ENCODE measurements at regions not wholly inside any gene's neighbourhood (a gene's known extent, or its start where the extent isn't known, plus 50 kb on each side); places are given as distances from the start of the nearest gene placed in this dataset.
"Not testable (repeated sequence)": the region's sequence is repeated elsewhere in the genome, so short reads cannot be mapped to it uniquely, and the experiment has no call there.

GRCh38 chr9:126067031-126067734 is 259.4 kb upstream of the MVB12B start:
- Histone ChIP-seq H3K27ac (ENCODE audit: low read depth, low read length) (no peak overlapping the region), H3K4me1 (ENCODE audit: insufficient read depth, low read length) (no peaks in the 10 kb centered on the region), H3K9me3 (ENCODE audit: control insufficient read depth in 1 of 2, low read length in 2 of 2) (no peaks in the 10 kb centered on the region), H3K27me3 (ENCODE audit: insufficient read depth, low read length) (no peaks in the 10 kb centered on the region), H3K4me3 (ENCODE audit: low read length in 2 of 2) (no peak overlapping the region), H3K36me3 (ENCODE audit: insufficient read depth, low read length) (no peaks in the 10 kb centered on the region)
- no peaks in the 10 kb centered on the region for H3K4me1 Mint-ChIP-seq
- intact Hi-C loops (cut with micrococcal nuclease) = no loop called here
- CTCF ChIA-PET (ENCODE audit: partially characterized antibody) = no interaction called here
- POLR2A ChIA-PET (ENCODE audit: partially characterized antibody) = no interaction called here
- DNase-seq = no peak
- H3K27ac Mint-ChIP-seq = no peak overlapping the region
- H3K4me3 Mint-ChIP-seq = no peak overlapping the region
- H3K27me3 Mint-ChIP-seq = peaks cover 13% of the 10 kb centered on the region in 2 donors
- no peaks in the 10 kb centered on the region for H3K36me3 Mint-ChIP-seq
- H3K9me3 Mint-ChIP-seq = peaks cover 0 to 2% (median 0%) of the 10 kb centered on the region in 8 donors

DNA sequence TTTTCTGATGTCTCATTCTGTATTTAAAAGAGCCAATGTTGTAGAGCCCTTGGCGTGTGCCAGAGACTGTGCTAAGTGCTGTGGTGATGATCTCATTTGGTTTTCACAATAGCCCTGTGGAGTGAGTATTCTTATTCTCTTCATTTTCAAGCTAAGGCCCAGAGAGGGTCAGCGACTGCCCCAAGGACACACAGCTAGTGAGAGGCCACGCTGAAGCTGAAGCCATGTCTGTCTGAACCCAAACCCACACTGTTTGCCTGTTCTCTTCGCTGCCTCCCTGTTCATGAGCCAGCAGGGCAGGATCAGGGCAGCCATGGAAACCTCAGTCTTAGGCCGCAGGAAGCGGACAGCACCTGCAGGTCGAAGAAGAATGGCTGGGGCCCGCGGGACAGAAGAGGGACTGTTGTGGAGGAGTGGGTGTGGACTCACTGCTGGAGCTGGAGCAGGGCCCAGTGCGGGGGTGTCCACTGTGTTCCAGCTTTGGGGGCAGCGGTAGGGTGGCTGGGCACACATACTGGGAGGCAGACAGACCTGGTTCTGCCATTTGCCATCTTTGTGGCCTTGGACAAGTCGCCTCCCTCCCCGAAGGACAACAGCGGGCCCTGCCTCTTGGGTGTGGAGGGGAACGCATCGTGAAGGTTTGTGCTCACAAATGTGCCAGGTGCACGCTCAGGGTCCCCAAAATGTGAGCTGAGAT is 257.9 kb upstream of the MVB12B start:
- Mint-ChIP-seq H3K36me3 (no peaks in the 10 kb centered on the region), H3K9me3 (peaks cover 0 to 3% (median 0%) of the 10 kb centered on the region in 8 donors), H3K4me1 (no peaks in the 10 kb centered on the region), H3K27me3 (peaks cover 13 to 17% of the 10 kb centered on the region in 2 donors), H3K4me3 (no peak overlapping the region), H3K27ac (no peak overlapping the region)
- Histone ChIP-seq H3K27ac (ENCODE audit: low read depth, low read length) (no peak overlapping the region), H3K27me3 (ENCODE audit: insufficient read depth, low read length) (no peaks in the 10 kb centered on the region), H3K4me1 (ENCODE audit: insufficient read depth, low read length) (no peaks in the 10 kb centered on the region), H3K4me3 (ENCODE audit: low read length in 2 of 2) (no peak overlapping the region), H3K36me3 (ENCODE audit: insufficient read depth, low read length) (no peaks in the 10 kb centered on the region), H3K9me3 (ENCODE audit: control insufficient read depth in 1 of 2, low read length in 2 of 2) (no peaks in the 10 kb centered on the region)
- DNase-seq = no peak
- intact Hi-C loops (cut with micrococcal nuclease) = no loop called here
- POLR2A ChIA-PET (ENCODE audit: partially characterized antibody) = no interaction called here
- CTCF ChIA-PET (ENCODE audit: partially characterized antibody) = no interaction called here

- Histone ChIP-seq H3K4me1 (ENCODE audit: insufficient read depth, low read length) (no peaks in the 10 kb centered on the region), H3K9me3 (ENCODE audit: control insufficient read depth in 1 of 2, low read length in 2 of 2) (no peaks in the 10 kb centered on the region), H3K4me3 (ENCODE audit: low read length in 2 of 2) (no peak overlapping the region), H3K36me3 (ENCODE audit: insufficient read depth, low read length) (no peaks in the 10 kb centered on the region), H3K27ac (ENCODE audit: low read depth, low read length) (no peak overlapping the region), H3K27me3 (ENCODE audit: insufficient read depth, low read length) (no peaks in the 10 kb centered on the region)
- Mint-ChIP-seq H3K4me1 (no peaks in the 10 kb centered on the region), H3K4me3 (no peak overlapping the region), H3K27ac (no peak overlapping the region), H3K27me3 (peaks cover 15 to 17% of the 10 kb centered on the region in 2 donors), H3K9me3 (peaks cover 0 to 3% (median 0%) of the 10 kb centered on the region in 8 donors), H3K36me3 (no peaks in the 10 kb centered on the region)
- ChIA-PET POLR2A (ENCODE audit: partially characterized antibody) (no interaction called here), CTCF (ENCODE audit: partially characterized antibody) (no interaction called here)
- intact Hi-C loops (cut with micrococcal nuclease) = no loop called here
- DNase-seq = no peak
These were observed 257.2 kb upstream of the MVB12B start for GRCh38 chr9:126069400-126069955.

- H3K36me3 Mint-ChIP-seq = no peaks in the 10 kb centered on the region
- H3K27ac Mint-ChIP-seq = no peak overlapping the region
- intact Hi-C loops (cut with micrococcal nuclease) = no loop called here
- no peaks in the 10 kb centered on the region for H3K4me1 Mint-ChIP-seq
- H3K9me3 ChIP-seq (ENCODE audit: control insufficient read depth in 1 of 2, low read length in 2 of 2) = no peaks in the 10 kb centered on the region
- no peaks in the 10 kb centered on the region for H3K36me3 ChIP-seq (ENCODE audit: insufficient read depth, low read length)
- no peak overlapping the region for H3K27ac ChIP-seq (ENCODE audit: low read depth, low read length)
- no peak overlapping the region for H3K4me3 ChIP-seq (ENCODE audit: low read length in 2 of 2)
- H3K4me1 ChIP-seq (ENCODE audit: insufficient read depth, low read length) = no peaks in the 10 kb centered on the region
- ChIA-PET CTCF (ENCODE audit: partially characterized antibody) (no interaction called here), POLR2A (ENCODE audit: partially characterized antibody) (no interaction called here)
- peaks cover 13 to 17% of the 10 kb centered on the region in 2 donors for H3K27me3 Mint-ChIP-seq
- H3K4me3 Mint-ChIP-seq = no peak overlapping the region
- no peak for DNase-seq
- no peaks in the 10 kb centered on the region for H3K27me3 ChIP-seq (ENCODE audit: insufficient read depth, low read length)
- peaks cover 0 to 3% (median 0%) of the 10 kb centered on the region in 8 donors for H3K9me3 Mint-ChIP-seq
These were observed 256.5 kb upstream of the MVB12B start for GRCh38 chr9:126070058-126070655.

- no peak overlapping the region for H3K4me3 Mint-ChIP-seq
- POLR2A ChIA-PET (ENCODE audit: partially characterized antibody) = no interaction called here
These were observed 255.4 kb upstream of the MVB12B start for GRCh38 chr9:126071076-126071750.

GRCh38 chr9:126077656-126078055 is 249.0 kb upstream of the MVB12B start:
- intact Hi-C loops (cut with micrococcal nuclease); H3K9me3 Mint-ChIP-seq; H3K4me1 Mint-ChIP-seq; H3K9me3 ChIP-seq (ENCODE audit: control insufficient read depth in 1 of 2, low read length in 2 of 2); H3K4me3 Mint-ChIP-seq; CTCF ChIA-PET (ENCODE audit: partially characterized antibody); H3K4me1 ChIP-seq (ENCODE audit: insufficient read depth, low read length); H3K27ac ChIP-seq (ENCODE audit: low read depth, low read length); H3K36me3 Mint-ChIP-seq; H3K4me3 ChIP-seq (ENCODE audit: low read length in 2 of 2); H3K27me3 ChIP-seq (ENCODE audit: insufficient read depth, low read length); POLR2A ChIA-PET (ENCODE audit: partially characterized antibody); H3K36me3 ChIP-seq (ENCODE audit: insufficient read depth, low read length); H3K27ac Mint-ChIP-seq; DNase-seq: not testable (repeated sequence)
- H3K27me3 Mint-ChIP-seq = peaks cover 10 to 19% of the 10 kb centered on the region in 2 donors

More at GRCh38 chr9:126071076-126071750, 255.4 kb upstream of the MVB12B start:
- peaks cover 12 to 19% of the 10 kb centered on the region in 2 donors for H3K27me3 Mint-ChIP-seq
- Histone ChIP-seq H3K27me3 (ENCODE audit: insufficient read depth, low read length) (no peaks in the 10 kb centered on the region), H3K4me1 (ENCODE audit: insufficient read depth, low read length) (no peaks in the 10 kb centered on the region), H3K4me3 (ENCODE audit: low read length in 2 of 2) (no peak overlapping the region), H3K36me3 (ENCODE audit: insufficient read depth, low read length) (no peaks in the 10 kb centered on the region), H3K9me3 (ENCODE audit: control insufficient read depth in 1 of 2, low read length in 2 of 2) (no peaks in the 10 kb centered on the region), H3K27ac (ENCODE audit: low read depth, low read length) (no peak overlapping the region)
- H3K27ac Mint-ChIP-seq = no peak overlapping the region
- H3K36me3 Mint-ChIP-seq = no peaks in the 10 kb centered on the region
- H3K4me1 Mint-ChIP-seq = no peaks in the 10 kb centered on the region
- H3K9me3 Mint-ChIP-seq = peaks cover 0 to 3% (median 0%) of the 10 kb centered on the region in 8 donors
- CTCF ChIA-PET (ENCODE audit: partially characterized antibody) = interaction anchor here (0.9 kb wide), 1 partner anchor 245 kb away, joined by 3 read pairs; no protein-coding TSS in a partner anchor
- intact Hi-C loops (cut with micrococcal nuclease) = no loop called here
- DNase-seq = no peak

DNA sequence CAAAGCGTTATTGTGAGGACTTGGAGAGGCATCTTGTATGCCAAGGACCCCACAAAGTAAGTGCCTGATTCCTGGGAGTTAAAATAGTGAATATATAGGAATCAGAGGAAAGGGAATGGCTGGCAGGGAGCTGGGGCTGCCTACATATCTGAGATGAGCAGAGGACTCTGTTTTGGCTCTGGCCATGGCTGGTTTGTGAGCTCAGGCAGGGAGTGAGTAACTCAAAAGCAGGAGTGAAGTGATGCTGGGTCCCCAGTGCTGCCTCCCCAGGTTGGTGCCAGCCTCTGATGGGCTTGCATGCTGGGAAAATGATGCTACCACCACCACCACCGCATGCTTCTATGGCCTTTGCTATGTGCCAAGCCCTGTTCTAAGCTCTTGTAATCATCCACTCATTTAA is 246.0 kb upstream of the MVB12B start:
- no peaks in the 10 kb centered on the region for H3K36me3 ChIP-seq (ENCODE audit: insufficient read depth, low read length)
- DNase-seq = no peak
- Mint-ChIP-seq H3K27ac (no peak overlapping the region), H3K9me3 (peaks cover 0 to 5% (median under 1%) of the 10 kb centered on the region in 8 donors), H3K4me3 (no peak overlapping the region), H3K4me1 (peaks cover 5 to 14% (median 6%) of the 10 kb centered on the region in 4 donors), H3K36me3 (no peaks in the 10 kb centered on the region), H3K27me3 (peaks cover 13 to 25% of the 10 kb centered on the region in 2 donors)
- intact Hi-C loops (cut with micrococcal nuclease) = no loop called here
- H3K27me3 ChIP-seq (ENCODE audit: insufficient read depth, low read length) = no peaks in the 10 kb centered on the region
- no peak overlapping the region for H3K27ac ChIP-seq (ENCODE audit: low read depth, low read length)
- ChIA-PET CTCF (ENCODE audit: partially characterized antibody) (no interaction called here), POLR2A (ENCODE audit: partially characterized antibody) (interaction anchor here (1.8 kb wide), 1 partner anchor 12 kb away, joined by 3 read pairs; no protein-coding TSS in a partner anchor)
- peaks cover 11% of the 10 kb centered on the region for H3K4me1 ChIP-seq (ENCODE audit: insufficient read depth, low read length)
- H3K9me3 ChIP-seq (ENCODE audit: control insufficient read depth in 1 of 2, low read length in 2 of 2) = no peaks in the 10 kb centered on the region
- no peak overlapping the region for H3K4me3 ChIP-seq (ENCODE audit: low read length in 2 of 2)

All from CD4-positive, alpha-beta memory T cell (primary cell).